HCT116 (cell line): ENCODE measurements at regions not wholly inside any gene's neighbourhood (a gene's known extent, or its start where the extent isn't known, plus 50 kb on each side); places are given as distances from the start of the nearest gene placed in this dataset.

Experiments used
- CEBPB ChIP-seq: IDR thresholded peaks from 2 replicates; pipeline ENCODE4 v1.6.1; 2012; ENCODE audit warnings: low read depth
- POLR2A ChIP-seq: IDR thresholded peaks from 2 replicates; pipeline ENCODE4 v1.7.0; 2011; ENCODE audit warnings: borderline replicate concordance; ENCODE audit not compliant: insufficient read depth, insufficient read length; ENCODE audit errors: extremely low read depth
- SRF ChIP-seq: IDR thresholded peaks from 2 replicates; pipeline ENCODE4 v1.6.1; 2012; ENCODE audit warnings: low read depth
- ZFX ChIP-seq: fragments of 450-650 bp; IDR thresholded peaks from 2 replicates; pipeline ENCODE4 v1.6.1; 2017
- TF ChIP-seq, protein P1 (sequence below), 3 experiments: fragments of 200-600 bp in 1 of 3; sonication (generic) in 1 of 3; IDR thresholded peaks in 2 of 3; conservative IDR thresholded peaks in 1 of 3; 2 replicates each; pipeline ENCODE4 v1.5.1; 2012 to 2017; ENCODE audit warnings: low read depth in 2 of 3, low read length in 2 of 3, antibody characterized with exemption in 1 of 3, borderline replicate concordance in 1 of 3, control low read depth in 1 of 3, mild to moderate bottlenecking in 1 of 3, mixed read lengths in 1 of 3, mixed run types in 1 of 3, moderate library complexity in 1 of 3; ENCODE audit not compliant: insufficient read depth in 1 of 3
- TF ChIP-seq, protein P2 (sequence below): IDR thresholded peaks from 2 replicates; pipeline ENCODE4 v1.6.1; 2012
- TF ChIP-seq, protein P3 (sequence below): IDR thresholded peaks from 2 replicates; pipeline ENCODE4 v1.6.1; 2012; ENCODE audit warnings: low read depth

DNA sequence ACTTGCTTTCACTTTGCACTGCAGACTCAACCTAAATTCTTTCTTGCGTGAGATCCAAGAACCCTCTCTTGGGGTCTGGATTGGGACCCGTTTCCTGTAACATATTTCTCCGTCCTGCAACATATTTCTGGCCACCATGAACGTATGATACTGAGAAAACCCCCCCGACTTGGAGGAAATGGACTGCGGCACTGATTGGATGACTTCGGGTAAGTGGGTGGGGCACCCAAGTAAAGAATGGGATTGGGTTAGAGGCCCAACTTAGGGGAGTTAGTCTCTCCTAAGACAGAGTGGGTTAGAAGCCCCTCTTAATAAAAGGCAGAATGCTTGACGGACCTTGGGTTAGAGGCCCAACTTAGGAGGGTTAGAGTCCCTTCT is 690.4 kb downstream of the UQCRFS1 start:
- TF ChIP-seq, protein P1, sequence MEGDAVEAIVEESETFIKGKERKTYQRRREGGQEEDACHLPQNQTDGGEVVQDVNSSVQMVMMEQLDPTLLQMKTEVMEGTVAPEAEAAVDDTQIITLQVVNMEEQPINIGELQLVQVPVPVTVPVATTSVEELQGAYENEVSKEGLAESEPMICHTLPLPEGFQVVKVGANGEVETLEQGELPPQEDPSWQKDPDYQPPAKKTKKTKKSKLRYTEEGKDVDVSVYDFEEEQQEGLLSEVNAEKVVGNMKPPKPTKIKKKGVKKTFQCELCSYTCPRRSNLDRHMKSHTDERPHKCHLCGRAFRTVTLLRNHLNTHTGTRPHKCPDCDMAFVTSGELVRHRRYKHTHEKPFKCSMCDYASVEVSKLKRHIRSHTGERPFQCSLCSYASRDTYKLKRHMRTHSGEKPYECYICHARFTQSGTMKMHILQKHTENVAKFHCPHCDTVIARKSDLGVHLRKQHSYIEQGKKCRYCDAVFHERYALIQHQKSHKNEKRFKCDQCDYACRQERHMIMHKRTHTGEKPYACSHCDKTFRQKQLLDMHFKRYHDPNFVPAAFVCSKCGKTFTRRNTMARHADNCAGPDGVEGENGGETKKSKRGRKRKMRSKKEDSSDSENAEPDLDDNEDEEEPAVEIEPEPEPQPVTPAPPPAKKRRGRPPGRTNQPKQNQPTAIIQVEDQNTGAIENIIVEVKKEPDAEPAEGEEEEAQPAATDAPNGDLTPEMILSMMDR (IDR thresholded peaks at IDR 0.05 in 2 of 3, conservative IDR thresholded peaks at IDR 0.05 in 1 of 3; ENCODE audit: borderline replicate concordance in 1 of 3, insufficient read depth in 1 of 3, low read depth in 2 of 3, low read length in 2 of 3) = no peak
- TF ChIP-seq, protein P2, sequence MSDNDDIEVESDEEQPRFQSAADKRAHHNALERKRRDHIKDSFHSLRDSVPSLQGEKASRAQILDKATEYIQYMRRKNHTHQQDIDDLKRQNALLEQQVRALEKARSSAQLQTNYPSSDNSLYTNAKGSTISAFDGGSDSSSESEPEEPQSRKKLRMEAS = no peak
- TF ChIP-seq POLR2A = no peak
- TF ChIP-seq CEBPB = no peak
- TF ChIP-seq, protein P3, sequence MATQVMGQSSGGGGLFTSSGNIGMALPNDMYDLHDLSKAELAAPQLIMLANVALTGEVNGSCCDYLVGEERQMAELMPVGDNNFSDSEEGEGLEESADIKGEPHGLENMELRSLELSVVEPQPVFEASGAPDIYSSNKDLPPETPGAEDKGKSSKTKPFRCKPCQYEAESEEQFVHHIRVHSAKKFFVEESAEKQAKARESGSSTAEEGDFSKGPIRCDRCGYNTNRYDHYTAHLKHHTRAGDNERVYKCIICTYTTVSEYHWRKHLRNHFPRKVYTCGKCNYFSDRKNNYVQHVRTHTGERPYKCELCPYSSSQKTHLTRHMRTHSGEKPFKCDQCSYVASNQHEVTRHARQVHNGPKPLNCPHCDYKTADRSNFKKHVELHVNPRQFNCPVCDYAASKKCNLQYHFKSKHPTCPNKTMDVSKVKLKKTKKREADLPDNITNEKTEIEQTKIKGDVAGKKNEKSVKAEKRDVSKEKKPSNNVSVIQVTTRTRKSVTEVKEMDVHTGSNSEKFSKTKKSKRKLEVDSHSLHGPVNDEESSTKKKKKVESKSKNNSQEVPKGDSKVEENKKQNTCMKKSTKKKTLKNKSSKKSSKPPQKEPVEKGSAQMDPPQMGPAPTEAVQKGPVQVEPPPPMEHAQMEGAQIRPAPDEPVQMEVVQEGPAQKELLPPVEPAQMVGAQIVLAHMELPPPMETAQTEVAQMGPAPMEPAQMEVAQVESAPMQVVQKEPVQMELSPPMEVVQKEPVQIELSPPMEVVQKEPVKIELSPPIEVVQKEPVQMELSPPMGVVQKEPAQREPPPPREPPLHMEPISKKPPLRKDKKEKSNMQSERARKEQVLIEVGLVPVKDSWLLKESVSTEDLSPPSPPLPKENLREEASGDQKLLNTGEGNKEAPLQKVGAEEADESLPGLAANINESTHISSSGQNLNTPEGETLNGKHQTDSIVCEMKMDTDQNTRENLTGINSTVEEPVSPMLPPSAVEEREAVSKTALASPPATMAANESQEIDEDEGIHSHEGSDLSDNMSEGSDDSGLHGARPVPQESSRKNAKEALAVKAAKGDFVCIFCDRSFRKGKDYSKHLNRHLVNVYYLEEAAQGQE = no peak
- TF ChIP-seq SRF = no peak
- no peak for TF ChIP-seq ZFX
